ENCODE measurements at regions not wholly inside any gene's neighbourhood (a gene's known extent, or its start where the extent isn't known, plus 50 kb on each side); places are given as distances from the start of the nearest gene placed in this dataset.

DNA sequence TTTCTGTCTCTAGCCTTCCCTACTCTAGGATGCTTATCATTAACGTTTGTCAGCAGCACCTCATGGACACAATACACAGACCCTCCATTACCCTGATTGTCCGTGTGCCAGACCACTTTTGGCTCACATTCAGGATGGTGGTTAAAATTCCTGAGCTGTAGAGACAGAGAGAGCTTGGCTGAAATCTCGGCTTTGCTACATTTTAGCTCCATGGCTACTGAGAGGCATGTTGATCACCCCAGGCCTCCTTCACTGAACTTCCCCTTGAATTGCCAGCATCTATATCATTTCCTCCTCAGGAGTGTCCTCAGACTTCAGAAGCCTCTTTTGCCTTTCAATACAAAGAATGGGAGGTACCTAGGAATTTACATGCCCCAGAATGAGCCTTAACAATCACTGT is 104.7 kb upstream of the ISL1 start:
- no peak for DNase-seq (ENCODE audit: low read depth)

DNA sequence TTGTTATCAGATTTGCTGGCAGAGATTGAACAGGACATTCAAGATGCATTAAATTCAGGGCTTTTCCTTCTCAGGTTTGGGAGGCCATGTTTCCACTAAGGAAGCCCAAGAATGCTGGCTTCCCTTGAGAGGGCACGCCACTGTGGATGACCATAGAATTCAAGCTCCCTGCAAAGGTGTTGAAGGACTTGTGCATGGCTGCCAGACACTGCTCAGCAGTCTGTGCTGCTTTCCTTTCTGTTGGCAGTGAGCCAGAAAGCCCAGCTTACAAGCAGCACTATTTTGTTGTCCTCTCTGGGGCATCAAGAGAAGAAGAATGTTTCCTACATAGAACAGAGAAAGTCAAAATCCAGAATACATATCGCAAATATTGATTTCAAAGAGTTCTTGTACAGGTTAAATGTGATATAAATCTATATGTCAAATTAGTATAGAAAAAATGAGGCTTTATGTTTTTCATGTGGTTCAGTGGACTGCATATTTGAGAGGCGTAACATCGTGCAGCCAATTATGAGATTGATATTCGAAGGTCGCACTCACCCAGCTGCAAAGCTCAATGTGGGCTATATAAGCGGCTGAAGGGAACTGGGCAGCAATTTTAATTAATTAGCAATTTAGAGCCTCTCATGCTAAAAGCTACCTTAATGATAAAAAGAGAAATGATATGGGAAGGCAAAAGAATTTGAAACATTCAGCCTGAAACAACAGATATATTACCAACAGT is 103.1 kb upstream of the ISL1 start:
- DNase-seq (ENCODE audit: low read depth): no peak

DNA sequence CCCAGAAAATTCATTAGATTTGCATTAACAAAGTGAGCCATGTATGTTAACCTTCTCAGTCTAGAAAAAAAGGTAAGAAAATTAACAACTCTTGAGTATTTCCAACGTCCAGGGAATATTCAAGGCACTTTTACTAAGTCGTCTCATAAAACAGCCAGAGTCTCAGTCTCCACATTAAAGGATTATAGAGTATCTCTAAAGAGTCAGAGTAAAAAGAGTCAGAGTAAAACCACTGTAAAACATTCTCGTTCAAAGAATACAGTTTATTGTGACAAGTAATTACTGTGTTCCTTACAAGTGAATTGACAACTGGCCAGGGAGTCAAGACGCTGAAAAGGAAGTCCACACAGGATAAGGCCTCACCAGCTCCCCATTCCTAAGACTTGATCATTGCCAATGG is 97.2 kb upstream of the ISL1 start:
- DNase-seq (ENCODE audit: low read depth): no peak

DNA sequence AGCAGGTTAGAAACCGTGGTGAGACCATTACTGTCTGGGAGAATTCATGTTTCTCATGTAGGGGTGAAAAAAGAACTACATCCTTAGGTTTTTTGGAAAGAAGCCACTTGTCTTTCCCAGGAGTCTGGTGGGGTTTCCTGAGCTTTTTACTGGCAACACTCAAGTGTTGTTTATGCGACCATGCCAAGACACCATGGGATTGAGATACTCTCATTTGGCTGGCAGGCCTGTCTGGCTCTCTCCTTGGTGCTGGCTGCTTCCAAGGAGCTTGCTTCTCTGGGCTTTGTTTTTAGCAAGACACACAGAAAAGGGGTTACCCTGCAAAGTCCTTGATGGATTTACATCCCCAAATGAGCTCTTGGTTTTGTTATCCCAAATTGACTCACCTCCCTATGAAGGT is 80.9 kb upstream of the ISL1 start:
- no peak for DNase-seq (ENCODE audit: low read depth)

DNA sequence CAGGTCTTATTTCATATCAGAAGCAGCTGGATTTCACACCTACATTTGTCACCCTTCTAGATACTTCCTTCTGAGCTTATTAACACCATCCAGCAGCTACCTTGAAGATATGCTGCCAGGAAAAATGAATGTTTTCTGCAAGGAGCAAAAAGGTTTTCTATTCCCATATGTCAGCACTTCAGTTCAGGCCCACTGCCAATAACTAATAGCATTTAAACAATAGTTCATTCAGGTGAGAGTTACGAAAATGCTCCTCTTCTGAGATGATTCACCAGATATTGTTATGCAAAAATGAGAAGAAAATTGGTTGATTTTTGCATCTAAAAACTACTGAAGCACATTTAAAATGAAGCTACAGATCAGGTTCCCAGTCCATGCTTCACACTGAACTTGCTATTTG is 56.4 kb upstream of the ISL1 start:
- DNase-seq (ENCODE audit: low read depth): no peak

All from HS-27A (cell line).